VCaP (cell line): ENCODE measurements at regions not wholly inside any gene's neighbourhood (a gene's known extent, or its start where the extent isn't known, plus 50 kb on each side); places are given as distances from the start of the nearest gene placed in this dataset.

Experiments
- H3K27ac ChIP-seq: fragments of 450-650 bp; 2 replicates; pipeline ENCODE4 v1.5.1; 2017
- TF ChIP-seq, protein P1 (sequence below): fragments of 450-650 bp; conservative IDR thresholded peaks from 2 replicates; pipeline ENCODE4 v1.5.1; 2017; ENCODE audit warnings: mild to moderate bottlenecking, moderate library complexity

- H3K27ac ChIP-seq: no peak overlapping the region
- TF ChIP-seq, protein P1, sequence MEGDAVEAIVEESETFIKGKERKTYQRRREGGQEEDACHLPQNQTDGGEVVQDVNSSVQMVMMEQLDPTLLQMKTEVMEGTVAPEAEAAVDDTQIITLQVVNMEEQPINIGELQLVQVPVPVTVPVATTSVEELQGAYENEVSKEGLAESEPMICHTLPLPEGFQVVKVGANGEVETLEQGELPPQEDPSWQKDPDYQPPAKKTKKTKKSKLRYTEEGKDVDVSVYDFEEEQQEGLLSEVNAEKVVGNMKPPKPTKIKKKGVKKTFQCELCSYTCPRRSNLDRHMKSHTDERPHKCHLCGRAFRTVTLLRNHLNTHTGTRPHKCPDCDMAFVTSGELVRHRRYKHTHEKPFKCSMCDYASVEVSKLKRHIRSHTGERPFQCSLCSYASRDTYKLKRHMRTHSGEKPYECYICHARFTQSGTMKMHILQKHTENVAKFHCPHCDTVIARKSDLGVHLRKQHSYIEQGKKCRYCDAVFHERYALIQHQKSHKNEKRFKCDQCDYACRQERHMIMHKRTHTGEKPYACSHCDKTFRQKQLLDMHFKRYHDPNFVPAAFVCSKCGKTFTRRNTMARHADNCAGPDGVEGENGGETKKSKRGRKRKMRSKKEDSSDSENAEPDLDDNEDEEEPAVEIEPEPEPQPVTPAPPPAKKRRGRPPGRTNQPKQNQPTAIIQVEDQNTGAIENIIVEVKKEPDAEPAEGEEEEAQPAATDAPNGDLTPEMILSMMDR: no peak
Measured at GRCh38 chrX:46366381-46367207, 178.6 kb downstream of the ZNF674 start.

DNA sequence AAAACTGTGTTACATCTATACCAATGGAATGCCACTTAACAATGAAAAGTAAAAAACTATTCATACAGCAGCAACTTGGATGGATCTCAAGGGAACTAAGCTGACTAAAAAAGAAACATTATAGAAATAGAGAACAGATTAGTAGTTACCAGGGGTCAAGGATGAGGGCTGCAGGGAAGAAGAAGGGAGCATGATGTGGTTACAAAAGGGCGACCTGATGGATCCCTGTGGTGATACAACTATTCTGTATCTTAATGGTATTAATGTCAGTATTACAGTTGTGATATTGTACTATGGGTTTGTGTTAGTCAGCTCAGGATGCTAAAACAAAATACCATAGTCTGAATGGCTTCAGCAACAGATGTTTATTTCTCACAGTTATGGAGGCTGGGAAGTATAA lies 190.7 kb downstream of the ZNF674 start:
- TF ChIP-seq, protein P1: no peak

DNA sequence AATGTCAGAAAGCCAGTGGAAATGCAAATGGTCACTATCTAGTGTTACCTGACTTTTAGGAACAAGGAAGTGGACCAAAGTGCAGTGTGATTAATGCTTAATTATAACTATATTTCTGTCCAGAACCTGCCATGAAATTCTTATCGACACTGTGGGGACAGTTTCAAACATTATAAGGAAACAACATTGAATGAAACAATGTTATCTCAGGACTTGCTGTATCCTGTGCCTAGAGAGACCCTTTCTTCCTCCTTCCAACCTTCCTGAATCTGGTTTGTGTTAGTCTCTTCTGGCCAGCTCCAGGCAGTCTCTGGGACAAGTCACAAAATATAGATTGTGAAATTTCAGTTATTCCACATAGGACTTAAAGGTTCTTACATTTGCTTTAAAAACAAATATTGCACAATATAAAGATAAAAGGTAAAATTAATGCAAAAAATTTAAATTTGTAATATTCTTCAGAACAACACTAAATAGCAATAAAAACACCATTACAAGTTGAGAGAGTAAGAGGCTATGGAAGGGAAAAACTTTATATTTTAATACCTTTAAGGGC lies 203.4 kb downstream of the ZNF674 start:
- TF ChIP-seq, protein P1: no peak
- no peak overlapping the region for H3K27ac ChIP-seq

More for the DNA sequence above, 190.7 kb downstream of the ZNF674 start:
- H3K27ac ChIP-seq: no peak overlapping the region

DNA sequence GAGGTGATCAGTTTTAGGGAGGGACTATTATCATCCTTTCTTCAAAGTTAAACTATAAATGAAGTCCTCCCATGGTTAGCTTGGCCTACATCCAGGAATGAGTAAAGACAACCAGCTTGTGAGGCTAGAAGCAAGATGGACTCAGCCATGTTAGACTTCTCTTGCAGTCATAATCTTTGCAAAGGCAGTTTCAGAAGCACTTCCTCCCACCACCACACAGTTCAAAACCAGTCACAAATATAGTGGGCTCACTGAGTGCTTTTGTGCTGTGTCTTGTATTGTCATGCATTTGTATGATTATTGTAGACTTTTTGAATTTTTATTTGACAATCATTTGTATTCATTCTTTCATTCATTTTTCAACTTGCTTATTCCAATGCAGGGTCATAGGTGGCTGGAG lies 204.5 kb downstream of the ZNF674 start:
- no peak overlapping the region for H3K27ac ChIP-seq
- TF ChIP-seq, protein P1: no peak

DNA sequence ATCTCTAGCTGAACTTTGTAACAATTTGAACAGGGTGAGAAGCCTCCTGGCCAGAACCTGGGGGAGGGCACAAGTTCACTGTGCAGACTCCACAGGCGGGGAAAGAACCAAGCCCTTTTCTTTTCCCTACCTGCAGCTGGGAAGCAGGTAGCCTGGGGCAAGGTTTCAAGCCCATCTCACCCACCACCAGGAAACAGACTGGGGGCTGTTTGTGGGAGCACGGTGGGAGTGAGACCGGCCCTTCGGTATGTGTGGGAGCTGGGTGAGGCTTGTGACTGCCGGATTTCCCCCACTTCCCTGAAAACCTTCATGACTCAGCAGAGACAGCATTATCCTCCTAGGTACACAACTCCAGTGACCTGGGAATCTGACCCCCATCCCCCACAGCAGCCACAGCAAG lies 211.7 kb downstream of the ZNF674 start:
- TF ChIP-seq, protein P1: no peak
- no peak overlapping the region for H3K27ac ChIP-seq

GRCh38 chrX:46330981-46331380 lies 214.2 kb downstream of the ZNF674 start:
- TF ChIP-seq, protein P1: no peak
- no peak overlapping the region for H3K27ac ChIP-seq

DNA sequence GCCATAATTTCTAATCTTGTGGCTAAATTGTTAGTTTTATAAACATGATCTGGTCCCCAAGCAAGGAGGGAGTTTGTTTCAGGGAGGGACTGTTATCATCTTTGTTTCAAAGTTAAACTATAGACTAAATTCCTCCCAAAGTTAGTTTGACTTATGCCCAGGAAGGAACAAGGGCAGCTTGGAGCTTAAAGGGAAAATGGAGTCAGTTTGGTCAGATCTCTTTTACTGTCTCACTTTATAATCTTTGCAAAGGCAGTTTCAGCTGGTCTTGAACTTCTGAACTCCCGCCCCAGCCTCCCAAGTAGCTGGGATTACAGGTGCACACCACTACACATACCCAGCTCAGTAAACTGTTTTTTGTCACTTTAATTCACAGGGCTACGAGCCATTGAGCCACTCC lies 214.7 kb downstream of the ZNF674 start:
- TF ChIP-seq, protein P1: no peak
- H3K27ac ChIP-seq: no peak overlapping the region
